ENCODE measurements at regions not wholly inside any gene's neighbourhood (a gene's known extent, or its start where the extent isn't known, plus 50 kb on each side); places are given as distances from the start of the nearest gene placed in this dataset.

- Mint-ChIP-seq H3K27ac (no peak overlapping the region), H3K4me1 (no peaks in the 10 kb centered on the region), H3K4me3 (no peak overlapping the region), H3K36me3 (ENCODE audit: low read depth) (peaks cover 2% of the 10 kb centered on the region), H3K27me3 (peaks cover 6% of the 10 kb centered on the region), H3K9me3 (ENCODE audit: low read depth) (peaks cover 9% of the 10 kb centered on the region)
- ATAC-seq = no peak
- intact Hi-C loops (cut with DNase I, micrococcal nuclease) = no loop called here
- DNase-seq = no peak
- CTCF ChIA-PET = no interaction called here
- POLR2A ChIA-PET = no interaction called here
Observed at GRCh38 chr16:88289561-88289960, 93.2 kb upstream of the ZNF469 start.

DNA sequence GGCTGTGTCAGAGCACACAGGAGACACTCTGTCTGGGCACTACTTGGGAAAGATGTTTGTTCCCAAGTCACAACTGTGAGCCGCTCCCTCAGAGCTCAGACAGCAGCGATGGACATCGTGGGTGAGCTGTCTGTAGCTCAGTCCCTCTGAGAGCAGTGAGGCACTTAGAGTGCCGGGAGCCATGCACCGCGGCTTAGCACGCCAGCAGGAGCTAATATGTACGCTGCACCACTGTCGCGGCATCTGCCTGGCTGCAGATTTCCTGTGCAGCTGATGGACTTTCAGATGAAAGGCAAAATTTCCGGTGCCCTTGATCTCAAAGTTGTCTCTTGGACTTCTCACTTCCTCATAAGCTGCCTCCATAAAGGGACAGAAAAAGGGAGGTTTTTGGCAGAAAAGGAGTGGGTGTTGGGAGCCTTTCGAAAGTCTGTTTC lies 92.8 kb upstream of the ZNF469 start:
- ChIA-PET POLR2A (no interaction called here), CTCF (no interaction called here)
- no peak overlapping the region for H3K4me3 Mint-ChIP-seq
- no peak for DNase-seq
- H3K4me1 Mint-ChIP-seq = no peaks in the 10 kb centered on the region
- ATAC-seq = no peak
- H3K9me3 Mint-ChIP-seq (ENCODE audit: low read depth) = peaks cover 9% of the 10 kb centered on the region
- H3K27ac Mint-ChIP-seq = no peak overlapping the region
- peaks cover 2% of the 10 kb centered on the region for H3K36me3 Mint-ChIP-seq (ENCODE audit: low read depth)
- intact Hi-C loops (cut with DNase I, micrococcal nuclease) = no loop called here
- H3K27me3 Mint-ChIP-seq = peaks cover 6% of the 10 kb centered on the region

DNA sequence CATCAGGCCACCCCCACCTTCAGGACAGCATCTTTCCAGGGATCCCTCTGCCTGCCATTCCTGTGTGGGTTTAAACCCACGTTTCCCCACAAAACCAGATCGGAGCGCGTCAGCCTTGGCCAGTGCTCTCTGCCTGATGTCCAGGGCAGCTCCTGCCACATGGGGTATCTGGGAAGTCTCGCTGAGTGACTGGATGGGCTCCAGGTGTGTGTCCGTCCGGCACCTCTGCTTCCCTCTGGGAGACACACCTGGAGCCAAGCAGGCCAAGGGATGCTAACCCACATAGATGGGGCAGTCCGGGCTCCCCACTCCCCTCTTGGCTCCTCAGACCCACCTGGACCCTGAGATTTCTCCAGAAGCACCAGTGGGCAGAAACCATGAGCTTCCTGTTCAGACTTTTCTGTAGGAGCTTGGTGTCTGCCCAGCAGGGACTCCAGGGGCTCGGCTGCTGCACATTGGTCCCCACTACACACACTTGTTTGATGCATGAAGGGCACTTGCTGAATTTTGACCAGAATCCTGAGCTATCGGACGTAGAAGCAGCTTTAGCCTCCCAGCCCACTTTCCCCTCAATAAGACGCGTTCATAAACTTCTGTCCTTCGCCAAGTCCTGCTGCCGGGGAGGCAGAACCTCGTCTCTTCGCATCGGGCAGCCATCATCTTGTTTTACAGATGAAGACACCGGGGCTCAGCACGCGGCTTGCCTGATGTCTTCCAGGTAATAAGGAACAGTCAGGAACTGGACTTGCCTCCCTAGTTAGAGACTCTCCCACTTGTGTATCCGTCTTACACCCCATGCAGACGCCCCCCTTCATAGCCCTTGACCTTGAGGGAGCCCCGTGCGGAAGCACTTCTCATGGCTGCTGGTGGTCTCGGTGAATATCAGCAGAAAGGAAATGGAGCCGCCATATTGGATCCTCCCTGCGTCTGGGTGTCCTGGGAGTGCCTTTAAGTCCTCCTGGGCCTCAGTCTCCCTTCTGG lies 91.6 kb upstream of the ZNF469 start:
- Mint-ChIP-seq H3K9me3 (ENCODE audit: low read depth) (peaks cover 9% of the 10 kb centered on the region), H3K36me3 (ENCODE audit: low read depth) (peaks cover 2% of the 10 kb centered on the region), H3K27me3 (peaks cover 6% of the 10 kb centered on the region), H3K4me1 (no peaks in the 10 kb centered on the region), H3K27ac (no peak overlapping the region), H3K4me3 (no peak overlapping the region)
- CTCF ChIA-PET = no interaction called here
- no peak for DNase-seq
- intact Hi-C loops (cut with DNase I, micrococcal nuclease) = no loop called here
- POLR2A ChIA-PET = no interaction called here
- no peak for ATAC-seq

- DNase-seq = no peak
- H3K4me3 Mint-ChIP-seq = no peak overlapping the region
- no peaks in the 10 kb centered on the region for H3K36me3 Mint-ChIP-seq (ENCODE audit: low read depth)
- ChIA-PET POLR2A (no interaction called here), CTCF (no interaction called here)
- no peak overlapping the region for H3K27ac Mint-ChIP-seq
- intact Hi-C loops (cut with DNase I, micrococcal nuclease) = no loop called here
- H3K27me3 Mint-ChIP-seq = peaks cover 6% of the 10 kb centered on the region
- ATAC-seq = no peak
- peaks cover 2% of the 10 kb centered on the region for H3K9me3 Mint-ChIP-seq (ENCODE audit: low read depth)
- no peaks in the 10 kb centered on the region for H3K4me1 Mint-ChIP-seq
Observed at GRCh38 chr16:88292007-88292970, 90.5 kb upstream of the ZNF469 start.

DNA sequence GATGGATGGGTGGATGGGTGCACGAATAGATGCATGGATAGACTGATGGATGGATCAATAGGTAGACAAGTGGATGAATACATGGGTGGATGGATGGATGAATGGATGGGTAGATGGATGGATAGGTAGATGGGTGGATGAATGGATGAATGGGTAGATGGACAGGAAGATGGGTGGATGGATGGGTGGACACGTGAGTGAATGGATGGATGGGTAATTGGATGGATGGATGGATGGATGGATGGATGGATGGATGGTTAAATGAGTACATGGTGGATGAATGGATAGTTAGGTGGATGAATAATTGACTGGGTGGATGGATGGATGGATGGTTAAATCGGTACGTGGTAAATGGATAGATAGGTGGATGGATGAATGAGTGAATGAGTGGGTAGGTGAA lies 89.7 kb upstream of the ZNF469 start:
- intact Hi-C loops (cut with DNase I, micrococcal nuclease) = no loop called here
- Mint-ChIP-seq H3K4me3 (no peak overlapping the region), H3K36me3 (ENCODE audit: low read depth) (no peaks in the 10 kb centered on the region), H3K27me3 (peaks cover 6% of the 10 kb centered on the region), H3K4me1 (no peaks in the 10 kb centered on the region), H3K9me3 (ENCODE audit: low read depth) (no peaks in the 10 kb centered on the region), H3K27ac (no peak overlapping the region)
- ChIA-PET POLR2A (no interaction called here), CTCF (no interaction called here)
- ATAC-seq = no peak
- DNase-seq = no peak

- no peaks in the 10 kb centered on the region for H3K4me1 Mint-ChIP-seq
- no peak overlapping the region for H3K4me3 Mint-ChIP-seq
- H3K36me3 Mint-ChIP-seq (ENCODE audit: low read depth) = no peaks in the 10 kb centered on the region
- ChIA-PET CTCF (no interaction called here), POLR2A (no interaction called here)
- ATAC-seq = no peak
- H3K9me3 Mint-ChIP-seq (ENCODE audit: low read depth) = no peaks in the 10 kb centered on the region
- intact Hi-C loops (cut with DNase I, micrococcal nuclease) = no loop called here
- DNase-seq = no peak
- H3K27ac Mint-ChIP-seq = no peak overlapping the region
- H3K27me3 Mint-ChIP-seq = peaks cover 9% of the 10 kb centered on the region
Observed at GRCh38 chr16:88295671-88296436, 86.9 kb upstream of the ZNF469 start.

DNA sequence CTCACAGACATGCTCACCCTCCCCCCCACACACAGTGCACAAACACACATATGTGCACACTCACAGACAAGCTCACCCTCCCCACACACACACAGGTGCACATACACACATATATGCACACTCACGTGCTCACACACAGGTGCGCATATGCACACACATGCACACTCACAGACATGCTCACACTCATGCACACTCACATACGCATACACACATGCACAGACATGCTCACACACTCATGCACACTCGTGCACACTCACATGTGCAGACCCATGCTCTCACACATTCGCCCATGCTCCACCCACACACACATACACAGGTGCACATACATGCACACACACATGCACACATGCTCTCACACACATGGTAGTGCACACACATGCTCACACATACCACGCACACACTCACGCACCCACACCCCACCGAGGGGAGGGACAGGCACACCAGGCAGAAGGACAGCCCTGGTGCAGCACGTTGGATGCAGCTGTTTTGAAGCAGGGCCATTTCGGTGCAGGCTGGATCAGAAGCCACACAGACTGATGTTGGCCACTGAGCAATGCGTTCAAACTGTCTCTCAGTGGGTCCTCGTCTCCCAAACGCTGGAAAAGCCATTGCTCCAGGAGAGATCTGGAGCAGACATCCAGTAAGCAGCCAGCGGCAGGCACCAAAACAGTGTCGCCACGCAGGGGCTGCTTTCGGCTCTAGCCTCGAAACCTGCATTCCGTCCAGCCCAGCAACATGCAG lies 86.2 kb upstream of the ZNF469 start:
- Mint-ChIP-seq H3K36me3 (ENCODE audit: low read depth) (no peaks in the 10 kb centered on the region), H3K4me3 (no peak overlapping the region), H3K4me1 (no peaks in the 10 kb centered on the region), H3K9me3 (ENCODE audit: low read depth) (no peaks in the 10 kb centered on the region), H3K27ac (no peak overlapping the region), H3K27me3 (peaks cover 9% of the 10 kb centered on the region)
- ChIA-PET POLR2A (no interaction called here), CTCF (no interaction called here)
- no peak for DNase-seq
- no peak for ATAC-seq
- intact Hi-C loops (cut with DNase I, micrococcal nuclease) = no loop called here

DNA sequence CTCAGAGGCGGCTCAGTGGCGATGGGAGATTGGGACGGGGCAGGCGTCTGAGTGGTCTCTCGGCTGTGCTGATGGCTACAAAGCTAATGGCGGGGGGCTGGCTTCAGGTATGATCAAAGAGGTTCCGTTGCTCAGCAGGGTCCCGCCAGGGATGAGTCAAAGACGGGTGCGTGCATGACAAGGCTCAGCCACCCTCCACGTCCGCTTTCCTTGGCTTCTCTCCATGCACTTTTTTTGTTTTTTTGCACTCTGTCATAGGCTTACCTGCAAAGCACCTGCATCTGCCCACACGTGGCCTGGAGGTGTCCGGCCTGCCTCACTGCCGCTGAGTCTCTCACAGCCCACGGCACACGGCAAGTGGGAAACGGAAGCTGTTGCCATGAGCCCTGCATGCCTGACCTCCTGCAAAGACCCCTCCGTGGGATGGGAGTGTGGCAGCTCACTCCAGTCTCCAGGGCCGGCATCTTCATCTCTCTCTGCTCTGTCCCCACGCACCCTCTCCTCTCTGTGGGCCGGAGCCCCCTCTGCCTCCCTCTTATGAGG lies 85.5 kb upstream of the ZNF469 start:
- H3K27me3 Mint-ChIP-seq = peaks cover 9% of the 10 kb centered on the region
- H3K4me1 Mint-ChIP-seq = no peaks in the 10 kb centered on the region
- ChIA-PET POLR2A (no interaction called here), CTCF (no interaction called here)
- no peak overlapping the region for H3K27ac Mint-ChIP-seq
- ATAC-seq (no peak), DNase-seq (no peak)
- H3K4me3 Mint-ChIP-seq = no peak overlapping the region
- H3K36me3 Mint-ChIP-seq (ENCODE audit: low read depth) = no peaks in the 10 kb centered on the region
- H3K9me3 Mint-ChIP-seq (ENCODE audit: low read depth) = no peaks in the 10 kb centered on the region
- intact Hi-C loops (cut with DNase I, micrococcal nuclease) = no loop called here

GRCh38 chr16:88298181-88298832 lies 84.5 kb upstream of the ZNF469 start:
- Mint-ChIP-seq H3K4me3 (no peak overlapping the region), H3K27ac (no peak overlapping the region), H3K4me1 (no peaks in the 10 kb centered on the region), H3K9me3 (ENCODE audit: low read depth) (no peaks in the 10 kb centered on the region), H3K36me3 (ENCODE audit: low read depth) (no peaks in the 10 kb centered on the region), H3K27me3 (peaks cover 3% of the 10 kb centered on the region)
- POLR2A ChIA-PET = no interaction called here
- ATAC-seq (no peak), DNase-seq (no peak)
- intact Hi-C loops (cut with DNase I, micrococcal nuclease) = no loop called here
- CTCF ChIA-PET = interaction anchor here (0.7 kb wide), 2 partner anchors 29 to 225 kb away, joined by 3 read pairs; no protein-coding TSS in a partner anchor

- Mint-ChIP-seq H3K4me1 (no peaks in the 10 kb centered on the region), H3K27ac (no peak overlapping the region), H3K4me3 (no peak overlapping the region), H3K9me3 (ENCODE audit: low read depth) (no peaks in the 10 kb centered on the region), H3K36me3 (ENCODE audit: low read depth) (no peaks in the 10 kb centered on the region), H3K27me3 (peaks cover 4% of the 10 kb centered on the region)
- DNase-seq (peak; percentile 53), ATAC-seq (peak; percentile 80)
- ChIA-PET POLR2A (no interaction called here), CTCF (interaction anchor here (0.7 kb wide), 2 partner anchors 30 to 224 kb away, joined by 3 read pairs; no protein-coding TSS in a partner anchor)
- intact Hi-C loops (cut with DNase I, micrococcal nuclease) = no loop called here
Observed at GRCh38 chr16:88298833-88299745, 83.7 kb upstream of the ZNF469 start.

Measured in activated CD4-positive, alpha-beta T cell treated with anti-CD3 and anti-CD28 coated beads for 36 hours (primary cell).